Stimulated activated effector memory CD8-positive, alpha-beta T cell treated with anti-CD3 and anti-CD28 coated beads, Interleukin-12 subunit alpha, Interleukin-12 subunit beta, amount 100 ng/mL, for 72 hours (primary cell): ENCODE measurements at regions not wholly inside any gene's neighbourhood (a gene's known extent, or its start where the extent isn't known, plus 50 kb on each side); places are given as distances from the start of the nearest gene placed in this dataset.
"Not testable (repeated sequence)": the region's sequence is repeated elsewhere in the genome, so short reads cannot be mapped to it uniquely, and the experiment has no call there.

Experiments
- ATAC-seq: fragments of 150-1000 bp; cut with Tn5 transposase; 2 replicates; pipeline ENCODE4 v1.10.0; 2021
- DNase-seq, 2 donors: peaks; one replicate each; pipeline ENCODE4 v3.0.0; 2021 to 2022; ENCODE audit warnings: low spot score in 2 of 2
- H3K27ac Mint-ChIP-seq: one replicate; pipeline ENCODE4 v1.8.0; 2022; ENCODE audit warnings: mild to moderate bottlenecking, mixed read lengths
- H3K36me3 Mint-ChIP-seq: one replicate; pipeline ENCODE4 v1.8.0; 2022; ENCODE audit warnings: mild to moderate bottlenecking, mixed read lengths
- H3K4me1 Mint-ChIP-seq: one replicate; pipeline ENCODE4 v1.8.0; 2022; ENCODE audit warnings: mixed read lengths
- H3K4me3 Mint-ChIP-seq: one replicate; pipeline ENCODE4 v1.8.0; 2022; ENCODE audit warnings: mild to moderate bottlenecking, mixed read lengths
- H3K9me3 Mint-ChIP-seq: one replicate; pipeline ENCODE4 v1.8.0; 2022; ENCODE audit warnings: mixed read lengths

DNA sequence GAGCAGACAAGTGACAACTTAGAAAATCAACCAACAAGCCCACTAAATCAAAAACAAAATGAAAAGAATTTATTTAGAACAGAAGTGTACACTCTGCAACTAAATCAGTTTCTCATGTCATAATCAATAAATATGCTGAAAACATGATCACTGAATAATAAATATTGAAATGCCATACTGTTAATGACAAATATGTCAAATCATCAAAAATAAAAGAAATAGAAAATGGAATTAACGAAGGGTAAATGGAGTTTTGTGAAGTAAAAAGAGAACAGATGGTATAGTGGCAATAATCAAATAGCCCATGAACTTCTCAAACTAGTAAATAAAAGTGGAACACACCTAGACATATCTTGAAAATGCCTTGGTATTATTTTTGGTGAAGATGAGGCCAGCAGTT, 744.9 kb downstream of the TAF11L14 start:
- H3K4me3 Mint-ChIP-seq: no peak overlapping the region
- H3K9me3 Mint-ChIP-seq: peaks cover 7% of the 10 kb centered on the region
- no peaks in the 10 kb centered on the region for H3K4me1 Mint-ChIP-seq
- ATAC-seq (no peak), DNase-seq (no peak)
- no peak overlapping the region for H3K27ac Mint-ChIP-seq
- H3K36me3 Mint-ChIP-seq: no peaks in the 10 kb centered on the region

GRCh38 chr5:18380729-18381362, 746.6 kb downstream of the TAF11L14 start:
- H3K4me1 Mint-ChIP-seq: no peaks in the 10 kb centered on the region
- ATAC-seq: no peak

DNA sequence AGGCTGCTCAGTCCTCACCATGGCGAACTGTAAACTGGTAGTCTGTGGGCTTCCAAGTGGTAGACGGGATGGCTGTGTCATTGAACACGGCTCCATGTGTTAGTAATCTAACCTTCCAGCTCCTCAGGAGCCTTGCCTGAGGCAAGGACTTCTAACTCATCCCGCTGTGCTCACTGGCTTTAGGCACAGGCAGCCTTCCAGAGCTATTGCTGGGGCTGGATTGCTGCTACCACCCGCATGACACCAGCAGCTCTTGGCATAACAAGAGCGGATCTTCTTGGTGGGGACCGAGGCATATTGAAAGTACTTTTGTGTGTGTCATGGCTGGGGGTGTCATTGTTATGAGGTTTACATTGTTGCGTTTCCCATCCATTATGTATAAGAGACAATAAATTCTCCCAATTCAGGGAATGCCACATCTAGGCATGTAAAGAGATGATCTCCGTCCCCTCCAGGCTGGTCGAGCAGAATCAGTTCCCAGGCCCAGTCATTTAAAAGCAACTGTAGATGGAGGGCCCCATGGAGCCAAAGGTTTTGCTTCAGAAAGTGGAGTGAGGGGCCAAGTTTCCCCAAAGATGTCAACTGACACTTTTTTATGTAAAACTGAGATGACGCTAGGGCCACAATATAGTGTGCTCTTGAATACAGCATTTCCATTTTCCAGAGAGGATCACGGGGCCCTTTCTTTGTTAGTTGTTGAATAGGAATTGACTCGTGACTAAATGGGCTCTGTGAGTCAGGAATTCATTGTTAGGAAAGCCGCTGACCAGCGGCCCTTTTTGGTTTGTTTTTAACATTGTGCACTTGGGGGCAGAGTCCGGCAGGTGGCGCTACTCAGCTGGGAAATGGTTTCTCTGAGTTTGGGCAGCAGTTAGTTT, 759.5 kb downstream of the TAF11L14 start:
- Mint-ChIP-seq H3K4me3 (no peak overlapping the region), H3K27ac (no peak overlapping the region), H3K36me3 (no peaks in the 10 kb centered on the region), H3K4me1 (no peaks in the 10 kb centered on the region), H3K9me3 (peaks cover 1% of the 10 kb centered on the region)
- ATAC-seq (peak; percentile 37), DNase-seq (peak; percentile 10 to 65)

More at GRCh38 chr5:18380729-18381362, 746.6 kb downstream of the TAF11L14 start:
- Mint-ChIP-seq H3K36me3 (no peaks in the 10 kb centered on the region), H3K9me3 (peaks cover 4% of the 10 kb centered on the region), H3K4me3 (no peak overlapping the region), H3K27ac (no peak overlapping the region)
- DNase-seq: no peak

DNA sequence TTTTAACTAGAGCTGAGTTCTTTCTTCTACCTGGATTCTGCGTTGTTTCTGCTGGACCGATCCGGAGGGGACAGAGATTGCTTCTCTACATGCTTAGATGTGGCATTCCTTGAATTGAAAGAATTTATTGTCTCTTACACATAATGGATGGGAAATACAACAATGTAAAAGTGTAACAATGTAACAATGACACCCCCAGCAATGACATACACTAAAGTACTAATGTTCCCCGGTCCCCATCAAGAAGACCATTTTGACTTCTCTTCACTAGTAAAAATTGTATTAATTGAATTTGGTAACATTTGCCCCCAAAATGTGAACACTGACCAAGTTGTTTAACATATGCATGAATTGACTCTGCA, 760.2 kb downstream of the TAF11L14 start:
- Mint-ChIP-seq H3K36me3 (no peaks in the 10 kb centered on the region), H3K4me1 (no peaks in the 10 kb centered on the region), H3K4me3 (no peak overlapping the region), H3K9me3 (no peaks in the 10 kb centered on the region), H3K27ac (no peak overlapping the region)
- DNase-seq (no peak), ATAC-seq (no peak)

- ATAC-seq: no peak
- Mint-ChIP-seq H3K4me1 (no peaks in the 10 kb centered on the region), H3K36me3 (no peaks in the 10 kb centered on the region), H3K4me3 (no peak overlapping the region), H3K27ac (no peak overlapping the region), H3K9me3 (no peaks in the 10 kb centered on the region)
- no peak for DNase-seq
These were observed 761.2 kb downstream of the TAF11L14 start for GRCh38 chr5:18395126-18396110.

DNA sequence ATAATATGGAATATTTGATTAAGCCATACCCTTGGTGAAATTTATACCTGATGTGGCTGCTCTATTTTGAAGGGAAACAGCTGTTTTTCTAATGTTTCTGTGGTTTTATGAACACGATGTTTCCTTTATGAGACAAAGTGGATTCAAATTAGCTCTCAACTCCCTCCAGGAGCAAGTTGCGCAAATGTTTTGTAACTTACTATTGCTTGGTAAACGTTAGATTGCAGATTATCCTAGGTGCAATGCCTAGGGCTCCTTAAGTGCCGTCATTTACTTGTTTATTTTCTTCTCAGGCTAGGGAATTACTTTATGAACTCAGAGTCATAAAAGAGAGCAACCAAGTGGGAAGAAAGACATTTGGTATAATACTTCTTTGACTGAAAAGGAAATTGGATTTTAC, 763.1 kb downstream of the TAF11L14 start:
- no peak overlapping the region for H3K27ac Mint-ChIP-seq
- no peak for DNase-seq
- no peaks in the 10 kb centered on the region for H3K4me1 Mint-ChIP-seq
- H3K9me3 Mint-ChIP-seq: no peaks in the 10 kb centered on the region
- ATAC-seq: no peak
- H3K36me3 Mint-ChIP-seq: no peaks in the 10 kb centered on the region
- H3K4me3 Mint-ChIP-seq: no peak overlapping the region

DNA sequence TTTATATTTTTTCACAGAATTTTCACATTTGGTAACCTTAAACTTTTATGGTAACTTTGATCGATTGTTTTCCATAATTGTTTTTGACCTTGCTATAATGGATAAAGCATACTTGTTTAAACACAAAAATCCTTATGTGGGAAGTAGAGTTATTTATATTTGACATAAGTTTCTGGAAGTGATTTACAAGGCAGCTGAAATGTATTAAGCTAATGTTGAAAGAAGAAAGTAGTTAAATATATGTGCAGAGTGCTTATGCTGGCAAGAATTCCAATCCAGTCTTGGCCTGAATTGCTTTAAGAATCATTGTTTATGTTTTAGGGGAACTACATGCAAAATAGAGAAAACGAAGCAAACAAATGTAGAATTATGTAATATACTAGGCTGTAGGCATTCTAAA, 763.6 kb downstream of the TAF11L14 start:
- H3K4me3 Mint-ChIP-seq: no peak overlapping the region
- ATAC-seq (no peak), DNase-seq (no peak)
- no peak overlapping the region for H3K27ac Mint-ChIP-seq
- H3K4me1 Mint-ChIP-seq: no peaks in the 10 kb centered on the region
- no peaks in the 10 kb centered on the region for H3K9me3 Mint-ChIP-seq
- H3K36me3 Mint-ChIP-seq: no peaks in the 10 kb centered on the region

- H3K9me3 Mint-ChIP-seq, H3K4me1 Mint-ChIP-seq, DNase-seq, ATAC-seq, H3K36me3 Mint-ChIP-seq, H3K27ac Mint-ChIP-seq, H3K4me3 Mint-ChIP-seq: not testable (repeated sequence)
These were observed 765.4 kb downstream of the TAF11L14 start for GRCh38 chr5:18399461-18400327.

DNA sequence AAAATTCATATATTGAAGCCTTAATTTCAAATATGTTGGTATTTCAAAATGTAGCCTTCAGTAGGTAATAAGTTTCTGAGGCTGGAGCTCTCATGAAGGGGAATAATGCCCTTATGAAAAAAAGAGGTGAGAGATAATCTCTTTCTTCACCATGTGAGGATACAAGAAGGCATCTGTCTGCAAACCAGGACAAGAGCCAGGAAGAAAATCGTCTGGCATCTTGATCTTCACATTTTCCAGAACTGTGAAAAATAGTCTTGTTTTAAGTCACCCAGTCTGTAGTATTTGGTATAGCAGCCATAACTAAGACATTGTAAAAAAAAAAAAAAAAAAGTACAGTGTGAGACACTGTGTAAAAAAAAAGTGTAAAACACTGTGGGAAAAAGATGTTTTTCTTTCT, 768.9 kb downstream of the TAF11L14 start:
- Mint-ChIP-seq H3K27ac (no peak overlapping the region), H3K9me3 (no peaks in the 10 kb centered on the region), H3K36me3 (no peaks in the 10 kb centered on the region), H3K4me1 (no peaks in the 10 kb centered on the region), H3K4me3 (no peak overlapping the region)
- ATAC-seq (no peak), DNase-seq (no peak)

DNA sequence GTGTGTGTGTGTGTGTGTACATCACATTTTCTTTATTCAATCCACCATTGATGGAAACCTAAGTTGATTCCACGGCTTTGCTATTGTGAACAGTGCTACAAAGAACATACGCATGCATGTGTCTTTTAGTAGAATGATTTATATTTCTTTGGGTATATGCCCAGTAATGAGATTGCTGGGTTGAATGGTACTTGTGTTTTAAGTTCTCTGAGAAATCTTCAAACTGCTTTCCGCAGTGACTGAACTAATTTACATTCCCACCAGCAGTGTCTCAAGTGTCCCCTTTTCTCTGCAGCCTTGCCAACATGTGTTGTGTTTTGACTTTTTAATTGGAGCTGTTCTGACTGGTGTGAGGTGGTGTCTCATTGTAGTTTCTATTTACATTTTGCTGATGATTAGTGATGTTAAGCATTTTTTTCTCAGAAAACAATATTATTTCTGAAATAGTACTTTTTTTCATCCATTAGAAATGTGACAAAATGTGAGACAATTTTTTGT, 769.7 kb downstream of the TAF11L14 start:
- no peaks in the 10 kb centered on the region for H3K9me3 Mint-ChIP-seq
- no peak for ATAC-seq
- H3K27ac Mint-ChIP-seq: no peak overlapping the region
- H3K4me1 Mint-ChIP-seq: no peaks in the 10 kb centered on the region
- DNase-seq: no peak
- H3K36me3 Mint-ChIP-seq: no peaks in the 10 kb centered on the region
- no peak overlapping the region for H3K4me3 Mint-ChIP-seq

DNA sequence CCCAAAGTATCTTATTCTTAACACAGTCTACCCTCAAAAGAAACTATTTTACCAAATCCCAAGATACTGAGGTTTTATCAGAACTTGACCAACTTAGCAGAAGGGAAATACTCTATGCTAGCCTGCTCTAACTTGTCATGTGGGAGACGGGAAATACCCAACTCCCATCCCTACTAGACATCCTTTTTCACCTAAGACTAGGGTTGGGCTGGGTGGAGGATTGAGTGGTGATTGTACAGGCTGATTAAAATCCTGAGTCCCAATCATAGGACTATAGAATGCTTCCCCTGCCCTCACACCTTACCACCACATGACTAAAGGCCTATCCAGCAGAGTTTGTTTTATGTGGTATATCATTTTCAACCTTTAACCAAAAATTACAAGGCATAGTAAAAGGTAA, 786.5 kb downstream of the TAF11L14 start:
- Mint-ChIP-seq H3K9me3 (peaks cover 7% of the 10 kb centered on the region), H3K27ac (no peak overlapping the region), H3K4me1 (no peaks in the 10 kb centered on the region), H3K36me3 (no peaks in the 10 kb centered on the region), H3K4me3 (no peak overlapping the region)
- DNase-seq: no peak
- ATAC-seq: no peak

- no peak for DNase-seq
- Mint-ChIP-seq H3K27ac (no peak overlapping the region), H3K36me3 (no peaks in the 10 kb centered on the region), H3K9me3 (peaks cover 3% of the 10 kb centered on the region), H3K4me3 (no peak overlapping the region), H3K4me1 (no peaks in the 10 kb centered on the region)
- ATAC-seq: no peak
These were observed 799.1 kb downstream of the TAF11L14 start for GRCh38 chr5:18433336-18433735.

DNA sequence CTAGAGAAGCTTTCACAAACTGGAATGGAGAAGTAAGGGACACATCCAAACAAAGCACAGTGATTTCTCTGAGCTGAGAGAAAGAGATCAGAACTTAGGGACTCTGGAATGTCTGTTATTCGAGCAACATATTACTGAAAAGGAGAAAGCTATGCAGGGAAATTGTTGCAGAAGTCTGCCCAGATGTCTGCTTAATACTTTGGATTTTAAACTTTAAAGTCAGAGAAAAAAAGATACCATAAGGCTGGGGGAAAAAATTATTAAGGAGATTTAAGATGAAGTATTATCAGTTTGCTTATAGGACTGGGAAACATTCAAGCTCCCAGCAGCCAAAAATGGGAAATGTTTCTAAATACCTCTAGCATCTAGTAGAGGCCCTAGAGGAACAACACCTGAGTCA, 803.9 kb downstream of the TAF11L14 start:
- Mint-ChIP-seq H3K36me3 (no peaks in the 10 kb centered on the region), H3K9me3 (peaks cover 12% of the 10 kb centered on the region), H3K4me1 (no peaks in the 10 kb centered on the region), H3K4me3 (no peak overlapping the region), H3K27ac (no peak overlapping the region)
- ATAC-seq (no peak), DNase-seq (no peak)

DNA sequence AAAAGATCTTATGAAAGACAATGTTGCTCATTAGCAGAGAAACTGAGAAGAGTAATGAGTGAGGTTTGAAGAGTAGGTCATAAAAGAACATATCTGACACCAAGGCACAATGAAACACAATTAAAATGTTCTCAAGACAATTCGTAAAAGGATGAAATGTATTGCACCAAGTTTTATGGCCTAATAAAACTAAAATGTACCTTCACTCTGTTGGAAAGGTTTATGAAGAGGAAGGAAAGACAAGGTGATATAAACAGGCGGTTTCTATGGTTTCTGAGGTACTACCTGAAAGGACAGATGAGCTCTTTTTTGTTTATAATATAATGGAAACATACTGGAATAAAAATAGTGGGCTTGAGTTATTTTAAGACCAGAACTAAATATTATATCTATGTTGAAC, 821.3 kb downstream of the TAF11L14 start:
- no peak overlapping the region for H3K27ac Mint-ChIP-seq
- no peaks in the 10 kb centered on the region for H3K36me3 Mint-ChIP-seq
- H3K4me3 Mint-ChIP-seq: no peak overlapping the region
- ATAC-seq (no peak), DNase-seq (no peak)
- H3K4me1 Mint-ChIP-seq: no peaks in the 10 kb centered on the region
- H3K9me3 Mint-ChIP-seq: peaks cover 9% of the 10 kb centered on the region
